PC-3 (cell line): ENCODE measurements at regions not wholly inside any gene's neighbourhood (a gene's known extent, or its start where the extent isn't known, plus 50 kb on each side); places are given as distances from the start of the nearest gene placed in this dataset.

Experiments used
- ATAC-seq: fragments of 200-7000 bp; cut with Tn5 transposase; 2 replicates; pipeline ENCODE4 v1.9.1; 2020; ENCODE audit warnings: mild to moderate bottlenecking, moderate library complexity
- BruUV-seq: library from RNA; stranded (reverse); fragments of 400-500 nt; replicated peaks from 2 replicates; lab custom pipeline; 2021; lab: Mats Ljungman, UMichigan
- CTCF ChIA-PET: fragments of 300-600 bp; sonication (Branson Sonifier 250); formaldehyde crosslinking; loops from one replicate; lab custom pipeline; 2022; ENCODE audit warnings: antibody characterized with exemption; lab: Charles Lee
- POLR2A ChIA-PET: fragments of 300-600 bp; sonication (Branson Sonifier 250); formaldehyde crosslinking; loops from one replicate; lab custom pipeline; 2022; ENCODE audit warnings: antibody characterized with exemption; ENCODE audit not compliant: unreplicated experiment; lab: Charles Lee
- DNase-seq: peaks from one replicate; pipeline ENCODE4 v3.0.0-alpha.2; 2015
- H2AFZ ChIP-seq: fragments of 300-600 bp; sonication (generic); 2 replicates; pipeline ENCODE4 v1.6.0; 2016; ENCODE audit warnings: antibody characterized with exemption, low read length
- H3F3A ChIP-seq: fragments of 300-600 bp; sonication (generic); one replicate; pipeline ENCODE4 v1.6.0; 2017; ENCODE audit warnings: antibody characterized with exemption, low read length, control low read depth, mild to moderate bottlenecking; ENCODE audit not compliant: unreplicated experiment
- H3K27ac ChIP-seq: fragments of 300-600 bp; sonication (generic); 2 replicates; pipeline ENCODE4 v1.5.1; 2016; ENCODE audit warnings: mild to moderate bottlenecking, low read length
- H3K27me3 ChIP-seq: fragments of 300-600 bp; sonication (generic); 2 replicates; pipeline ENCODE4 v1.6.1; 2016; ENCODE audit warnings: low read length, mixed read lengths
- H3K36me3 ChIP-seq: fragments of 300-600 bp; sonication (generic); 2 replicates; pipeline ENCODE4 v1.6.1; 2016; ENCODE audit warnings: low read depth, mixed run types, low read length, mixed read lengths
- H3K4me1 ChIP-seq: fragments of 300-600 bp; sonication (generic); 2 replicates; pipeline ENCODE4 v1.5.1; 2016; ENCODE audit warnings: low read length; ENCODE audit not compliant: insufficient read depth
- H3K4me2 ChIP-seq: fragments of 300-600 bp; sonication (generic); 2 replicates; pipeline ENCODE4 v1.6.0; 2016; ENCODE audit warnings: low read length
- H3K4me3 ChIP-seq: fragments of 300-600 bp; sonication (generic); 2 replicates; pipeline ENCODE4 v1.5.1; 2016; ENCODE audit warnings: mild to moderate bottlenecking, low read length, mixed read lengths
- H3K79me2 ChIP-seq: fragments of 300-600 bp; sonication (generic); 2 replicates; pipeline ENCODE4 v1.6.1; 2017; ENCODE audit warnings: low read length, mixed read lengths
- H3K9ac ChIP-seq: fragments of 300-600 bp; sonication (generic); 2 replicates; pipeline ENCODE4 v1.6.0; 2016; ENCODE audit warnings: mild to moderate bottlenecking, low read length
- H3K9me2 ChIP-seq: fragments of 300-600 bp; sonication (generic); replicated peaks from 2 replicates; pipeline ENCODE4 v1.6.1; 2016; ENCODE audit warnings: mixed run types, low read length, mixed read lengths
- H3K9me3 ChIP-seq: fragments of 300-600 bp; sonication (generic); 2 replicates; pipeline ENCODE4 v1.6.1; 2016; ENCODE audit warnings: low read length, mixed read lengths
- H4K20me1 ChIP-seq: fragments of 300-600 bp; sonication (generic); 2 replicates; pipeline ENCODE4 v1.6.1; 2016; ENCODE audit warnings: low read length, mixed read lengths
- EZH2 ChIP-seq: fragments of 300-600 bp; sonication (generic); IDR thresholded peaks from one replicate; pipeline ENCODE4 v1.6.1; 2017; ENCODE audit warnings: antibody characterized with exemption, mild to moderate bottlenecking, low read length; ENCODE audit not compliant: unreplicated experiment
- EZH2phosphoT487 ChIP-seq: fragments of 300-600 bp; sonication (generic); IDR thresholded peaks from 2 replicates; pipeline ENCODE4 v1.6.1; 2018; ENCODE audit warnings: mild to moderate bottlenecking, antibody characterized with exemption, low read length, borderline replicate concordance
- intact Hi-C: fragments of 100-400 bp; cut with micrococcal nuclease; formaldehyde crosslinking; loops from 2 replicates; pipeline ENCODE4 v1.9.0; 2023
- TF ChIP-seq, protein P1 (sequence below): fragments of 300-600 bp; sonication (generic); conservative IDR thresholded peaks from 2 replicates; pipeline ENCODE4 v1.5.1; 2017; ENCODE audit warnings: antibody characterized with exemption, low read depth, mild to moderate bottlenecking, low read length

DNA sequence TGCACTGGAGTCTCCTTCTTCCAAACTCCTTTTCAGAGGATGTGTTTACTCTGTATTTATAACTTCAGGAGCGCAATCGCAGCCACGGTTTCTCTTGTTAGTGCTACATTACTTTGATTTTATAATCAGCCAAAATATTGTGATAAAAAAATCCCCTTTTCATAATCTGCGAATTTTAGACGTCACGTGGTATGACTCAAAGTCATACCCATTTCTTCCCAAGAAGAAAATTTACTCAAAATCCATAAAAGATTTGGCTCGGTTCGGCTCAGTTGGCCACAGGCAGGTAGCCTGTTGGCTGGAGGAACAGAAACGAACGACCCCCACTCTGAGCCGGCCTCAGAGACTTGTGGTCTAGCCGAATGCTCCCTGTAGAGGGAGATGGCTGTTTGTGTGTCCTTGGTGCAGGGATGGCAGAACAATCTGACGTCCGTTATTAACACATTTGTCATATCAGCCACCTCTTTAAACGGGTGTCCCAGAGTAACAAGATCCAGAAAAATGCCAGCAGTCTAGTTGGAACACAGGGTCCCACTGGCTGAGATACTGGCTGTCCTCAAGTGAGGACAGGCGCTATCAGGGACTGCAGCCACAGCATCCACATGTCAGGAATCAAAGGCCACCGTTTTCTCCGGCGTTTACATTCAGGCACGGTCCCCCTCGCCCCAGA is 247.6 kb downstream of the DLL1 start:
- Histone ChIP-seq H3K9me2 (no peaks in the 10 kb centered on the region), H3F3A (no peaks in the 10 kb centered on the region), H4K20me1 (no peaks in the 10 kb centered on the region), H3K27ac (no peak overlapping the region), H3K4me2 (no peak overlapping the region), H3K9ac (no peak overlapping the region), H2AFZ (no peak overlapping the region), H3K4me1 (no peaks in the 10 kb centered on the region), H3K4me3 (no peak overlapping the region), H3K27me3 (0 out of 2 replicates have a peak, but pooled peaks cover 4% of the 10 kb centered on the region), H3K9me3 (no peaks in the 10 kb centered on the region), H3K79me2 (no peaks in the 10 kb centered on the region), H3K36me3 (no peaks in the 10 kb centered on the region)
- DNase-seq (no peak), ATAC-seq (no peak)
- no TSS peak for BruUV-seq
- TF ChIP-seq EZH2 (no peak), EZH2phosphoT487 (no peak)
- TF ChIP-seq, protein P1, sequence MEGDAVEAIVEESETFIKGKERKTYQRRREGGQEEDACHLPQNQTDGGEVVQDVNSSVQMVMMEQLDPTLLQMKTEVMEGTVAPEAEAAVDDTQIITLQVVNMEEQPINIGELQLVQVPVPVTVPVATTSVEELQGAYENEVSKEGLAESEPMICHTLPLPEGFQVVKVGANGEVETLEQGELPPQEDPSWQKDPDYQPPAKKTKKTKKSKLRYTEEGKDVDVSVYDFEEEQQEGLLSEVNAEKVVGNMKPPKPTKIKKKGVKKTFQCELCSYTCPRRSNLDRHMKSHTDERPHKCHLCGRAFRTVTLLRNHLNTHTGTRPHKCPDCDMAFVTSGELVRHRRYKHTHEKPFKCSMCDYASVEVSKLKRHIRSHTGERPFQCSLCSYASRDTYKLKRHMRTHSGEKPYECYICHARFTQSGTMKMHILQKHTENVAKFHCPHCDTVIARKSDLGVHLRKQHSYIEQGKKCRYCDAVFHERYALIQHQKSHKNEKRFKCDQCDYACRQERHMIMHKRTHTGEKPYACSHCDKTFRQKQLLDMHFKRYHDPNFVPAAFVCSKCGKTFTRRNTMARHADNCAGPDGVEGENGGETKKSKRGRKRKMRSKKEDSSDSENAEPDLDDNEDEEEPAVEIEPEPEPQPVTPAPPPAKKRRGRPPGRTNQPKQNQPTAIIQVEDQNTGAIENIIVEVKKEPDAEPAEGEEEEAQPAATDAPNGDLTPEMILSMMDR = no peak
- CTCF ChIA-PET = no interaction called here
- POLR2A ChIA-PET = no interaction called here
- intact Hi-C loops = no loop called here

GRCh38 chr6:170042596-170043118 is 248.2 kb downstream of the DLL1 start:
- no peak overlapping the region for H3K9ac ChIP-seq
- CTCF ChIA-PET = no interaction called here
- no peaks in the 10 kb centered on the region for H3K79me2 ChIP-seq
- POLR2A ChIA-PET = no interaction called here
- no peak overlapping the region for H3K4me3 ChIP-seq
- no peak overlapping the region for H3K4me2 ChIP-seq
- intact Hi-C loops = no loop called here
- 0 out of 2 replicates have a peak, but pooled peaks cover 4% of the 10 kb centered on the region for H3K27me3 ChIP-seq
- H3K9me3 ChIP-seq = no peaks in the 10 kb centered on the region
- no TSS peak for BruUV-seq
- no peaks in the 10 kb centered on the region for H3K4me1 ChIP-seq
- TF ChIP-seq, protein P1 = no peak
- TF ChIP-seq EZH2phosphoT487 (no peak), EZH2 (no peak)
- no peak overlapping the region for H2AFZ ChIP-seq
- H3K9me2 ChIP-seq = no peaks in the 10 kb centered on the region
- no peak for DNase-seq
- ATAC-seq = no peak
- no peaks in the 10 kb centered on the region for H4K20me1 ChIP-seq
- no peak overlapping the region for H3K27ac ChIP-seq
- H3F3A ChIP-seq = no peaks in the 10 kb centered on the region
- H3K36me3 ChIP-seq = no peaks in the 10 kb centered on the region

DNA sequence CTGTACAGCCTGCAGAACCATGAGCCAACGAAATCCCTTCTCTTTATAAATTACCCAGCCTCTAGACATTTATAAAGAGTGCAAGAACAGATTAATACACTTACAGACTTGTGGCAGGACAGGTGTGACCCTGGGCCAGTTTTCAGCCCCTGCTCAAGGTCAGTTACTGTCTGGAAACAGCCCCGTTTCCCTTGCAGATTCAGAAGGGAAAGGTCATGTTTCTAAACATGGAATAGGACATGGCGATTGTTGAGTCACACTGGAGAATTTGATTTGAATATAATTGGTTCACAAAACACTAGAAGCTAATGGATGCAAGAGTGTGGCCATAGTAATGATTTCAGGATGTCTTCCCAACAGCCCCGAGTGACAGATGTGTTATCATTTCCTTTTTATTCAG is 248.8 kb downstream of the DLL1 start:
- ChIA-PET POLR2A (no interaction called here), CTCF (no interaction called here)
- no peak overlapping the region for H3K4me2 ChIP-seq
- no peak overlapping the region for H2AFZ ChIP-seq
- intact Hi-C loops = no loop called here
- no peaks in the 10 kb centered on the region for H3K4me1 ChIP-seq
- H3K9me3 ChIP-seq = no peaks in the 10 kb centered on the region
- H3K4me3 ChIP-seq = no peak overlapping the region
- TF ChIP-seq, protein P1 = no peak
- TF ChIP-seq EZH2 = no peak
- no peaks in the 10 kb centered on the region for H4K20me1 ChIP-seq
- H3K9ac ChIP-seq = no peak overlapping the region
- BruUV-seq = no TSS peak
- H3K79me2 ChIP-seq = no peaks in the 10 kb centered on the region
- no peaks in the 10 kb centered on the region for H3K9me2 ChIP-seq
- no peak for ATAC-seq
- H3K27ac ChIP-seq = no peak overlapping the region
- no peaks in the 10 kb centered on the region for H3F3A ChIP-seq
- H3K27me3 ChIP-seq = 0 out of 2 replicates have a peak, but pooled peaks cover 4% of the 10 kb centered on the region
- H3K36me3 ChIP-seq = no peaks in the 10 kb centered on the region
- no peak for DNase-seq
